Effector memory CD4-positive, alpha-beta T cell (primary cell): ENCODE measurements at regions not wholly inside any gene's neighbourhood (a gene's known extent, or its start where the extent isn't known, plus 50 kb on each side); places are given as distances from the start of the nearest gene placed in this dataset.

ENCODE experiments used
- DNase-seq, 3 donors: peaks; one replicate each; pipeline ENCODE4 v3.0.0-alpha.2; 2020
- H3K27ac ChIP-seq: 2 replicates; pipeline ENCODE4 v1.7.0; 2013; ENCODE audit warnings: mild to moderate bottlenecking, low read length, moderate library complexity; ENCODE audit not compliant: insufficient read depth, poor library complexity, severe bottlenecking
- H3K27me3 ChIP-seq: replicated peaks from 2 replicates; pipeline ENCODE4 v1.7.0; 2013; ENCODE audit warnings: mild to moderate bottlenecking, low read length; ENCODE audit not compliant: insufficient read depth, control insufficient read depth, poor library complexity, severe bottlenecking
- H3K36me3 ChIP-seq: 2 replicates; pipeline ENCODE4 v1.7.0; 2013; ENCODE audit warnings: mild to moderate bottlenecking, low read length, moderate library complexity; ENCODE audit not compliant: control insufficient read depth, insufficient read depth
- H3K4me1 ChIP-seq: 2 replicates; pipeline ENCODE4 v1.7.0; 2013; ENCODE audit warnings: low read length, mild to moderate bottlenecking; ENCODE audit not compliant: control insufficient read depth, insufficient read depth, poor library complexity, severe bottlenecking
- H3K4me3 ChIP-seq: 2 replicates; pipeline ENCODE4 v1.7.0; 2013; ENCODE audit warnings: low read length, low read depth, mild to moderate bottlenecking; ENCODE audit not compliant: insufficient read depth, poor library complexity, severe bottlenecking
- H3K9me3 ChIP-seq: 2 replicates; pipeline ENCODE4 v1.7.0; 2013; ENCODE audit warnings: mild to moderate bottlenecking, low read length, moderate library complexity; ENCODE audit not compliant: control insufficient read depth

DNA sequence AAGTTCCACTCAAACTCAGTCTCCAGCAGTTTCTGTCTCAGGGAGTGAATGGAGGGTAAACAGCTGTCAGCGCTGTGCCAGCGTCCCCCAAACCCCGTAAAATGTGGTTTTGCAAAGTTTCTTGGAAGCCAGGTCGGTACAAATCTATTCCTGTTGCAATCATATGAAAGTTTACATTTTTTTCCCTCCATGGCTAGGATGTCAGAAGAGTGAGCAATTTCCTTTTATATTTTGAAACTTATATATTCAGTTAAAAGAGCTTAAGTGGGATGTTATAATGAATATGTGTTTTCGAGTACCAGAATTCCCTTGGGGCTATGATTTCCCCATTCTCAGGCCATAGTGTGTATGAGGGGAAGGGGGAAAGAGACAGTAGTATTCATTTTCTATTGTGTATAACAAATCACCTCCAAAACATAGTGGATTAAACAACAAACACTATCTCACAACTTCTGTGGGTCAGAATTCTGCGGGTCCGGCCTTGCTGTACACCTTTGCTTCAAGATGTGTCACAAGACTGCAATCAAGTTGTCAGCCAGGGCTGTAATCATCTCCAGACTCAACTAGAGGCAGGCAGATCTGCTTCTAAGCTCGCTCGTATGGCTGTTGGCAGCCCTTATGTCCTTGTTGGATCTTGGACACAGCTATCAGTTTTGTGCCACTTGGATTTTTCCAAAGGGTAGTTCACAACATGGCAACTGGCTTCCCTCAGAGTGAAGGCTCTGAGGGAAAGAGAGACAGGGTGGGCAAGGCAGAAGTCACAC is 107.4 kb downstream of the SNX18 start:
- Histone ChIP-seq H3K9me3 (no peaks in the 10 kb centered on the region), H3K36me3 (no peaks in the 10 kb centered on the region), H3K27me3 (no peaks in the 10 kb centered on the region), H3K27ac (no peak overlapping the region), H3K4me3 (no peak overlapping the region), H3K4me1 (no peaks in the 10 kb centered on the region)
- no peak for DNase-seq

- Histone ChIP-seq H3K4me1 (no peaks in the 10 kb centered on the region), H3K36me3 (no peaks in the 10 kb centered on the region), H3K27me3 (no peaks in the 10 kb centered on the region), H3K4me3 (no peak overlapping the region), H3K27ac (no peak overlapping the region), H3K9me3 (no peaks in the 10 kb centered on the region)
- DNase-seq, result no peak
These were observed 104.2 kb downstream of the SNX18 start for GRCh38 chr5:54621709-54622108.

GRCh38 chr5:54621048-54621447 is 103.5 kb downstream of the SNX18 start:
- H3K4me1 ChIP-seq, result no peaks in the 10 kb centered on the region

GRCh38 chr5:54620141-54620933 is 102.8 kb downstream of the SNX18 start:
- no peak overlapping the region for H3K27ac ChIP-seq
- DNase-seq, result no peak
- no peaks in the 10 kb centered on the region for H3K4me1 ChIP-seq
- no peaks in the 10 kb centered on the region for H3K36me3 ChIP-seq
- no peaks in the 10 kb centered on the region for H3K9me3 ChIP-seq
- H3K4me3 ChIP-seq, result no peak overlapping the region
- H3K27me3 ChIP-seq, result no peaks in the 10 kb centered on the region

More at GRCh38 chr5:54621048-54621447, 103.5 kb downstream of the SNX18 start:
- no peaks in the 10 kb centered on the region for H3K9me3 ChIP-seq
- no peak overlapping the region for H3K27ac ChIP-seq
- no peaks in the 10 kb centered on the region for H3K36me3 ChIP-seq
- DNase-seq, result no peak
- H3K27me3 ChIP-seq, result no peaks in the 10 kb centered on the region
- no peak overlapping the region for H3K4me3 ChIP-seq

GRCh38 chr5:54619731-54620130 is 102.2 kb downstream of the SNX18 start:
- Histone ChIP-seq H3K4me1 (no peaks in the 10 kb centered on the region), H3K36me3 (no peaks in the 10 kb centered on the region), H3K4me3 (no peak overlapping the region), H3K27me3 (no peaks in the 10 kb centered on the region), H3K27ac (no peak overlapping the region), H3K9me3 (no peaks in the 10 kb centered on the region)
- no peak for DNase-seq

GRCh38 chr5:54616518-54617220 is 99.1 kb downstream of the SNX18 start:
- Histone ChIP-seq H3K4me1 (no peaks in the 10 kb centered on the region), H3K27ac (no peak overlapping the region)

GRCh38 chr5:54616031-54616430 is 98.5 kb downstream of the SNX18 start:
- DNase-seq, result no peak
- no peaks in the 10 kb centered on the region for H3K9me3 ChIP-seq
- no peaks in the 10 kb centered on the region for H3K36me3 ChIP-seq
- H3K4me3 ChIP-seq, result no peak overlapping the region
- peaks cover 2% of the 10 kb centered on the region for H3K4me1 ChIP-seq
- H3K27ac ChIP-seq, result no peak overlapping the region
- H3K27me3 ChIP-seq, result no peaks in the 10 kb centered on the region

More at GRCh38 chr5:54616518-54617220, 99.1 kb downstream of the SNX18 start:
- no peak for DNase-seq
- Histone ChIP-seq H3K36me3 (no peaks in the 10 kb centered on the region), H3K27me3 (no peaks in the 10 kb centered on the region), H3K4me3 (no peak overlapping the region), H3K9me3 (no peaks in the 10 kb centered on the region)

DNA sequence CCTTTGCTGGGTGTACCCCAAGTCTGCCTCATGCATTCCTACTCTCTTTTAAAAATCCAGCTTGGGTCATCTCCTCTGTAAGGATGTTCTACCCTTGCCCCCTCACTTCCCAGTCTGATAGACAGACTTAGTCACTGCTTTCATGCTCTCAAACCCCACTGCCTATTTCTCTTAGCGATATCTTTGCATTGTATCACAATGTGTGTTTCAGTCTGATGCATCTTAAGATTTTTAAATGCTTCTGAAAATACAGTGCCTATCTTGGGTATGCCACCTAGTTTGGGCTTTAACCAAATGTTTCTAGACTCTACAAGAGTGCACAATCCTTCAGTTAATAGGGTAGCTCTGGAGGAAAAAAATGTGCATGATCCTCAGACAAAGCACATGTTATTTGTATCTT is 97.8 kb downstream of the SNX18 start:
- H3K27ac ChIP-seq, result no peak overlapping the region
- H3K36me3 ChIP-seq, result no peaks in the 10 kb centered on the region
- H3K4me3 ChIP-seq, result no peak overlapping the region
- no peak for DNase-seq
- no peaks in the 10 kb centered on the region for H3K27me3 ChIP-seq
- no peaks in the 10 kb centered on the region for H3K9me3 ChIP-seq
- peaks cover 9% of the 10 kb centered on the region for H3K4me1 ChIP-seq

DNA sequence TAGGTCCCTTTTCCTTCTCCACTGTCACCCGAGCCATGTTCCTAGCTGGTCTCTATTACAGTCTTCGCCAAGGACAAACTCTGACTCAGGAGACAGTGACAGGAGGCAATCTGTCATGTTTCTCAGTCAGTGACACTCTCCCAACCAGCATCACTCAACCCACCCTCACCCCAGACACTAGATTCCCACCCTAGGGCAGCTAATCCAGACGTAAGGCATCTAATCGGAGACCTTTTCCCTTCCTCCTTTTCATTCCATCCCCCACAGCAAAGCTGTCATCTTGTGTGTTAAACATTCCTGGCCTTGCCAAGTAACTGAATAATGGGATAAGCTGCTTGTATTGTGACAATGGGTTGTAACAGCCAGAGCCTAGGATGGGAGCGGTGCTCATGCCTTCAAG is 95.2 kb downstream of the SNX18 start:
- Histone ChIP-seq H3K4me1 (peaks cover 9% of the 10 kb centered on the region), H3K9me3 (no peaks in the 10 kb centered on the region), H3K27ac (no peak overlapping the region), H3K27me3 (no peaks in the 10 kb centered on the region), H3K36me3 (no peaks in the 10 kb centered on the region), H3K4me3 (no peak overlapping the region)
- no peak for DNase-seq
